Hepatocyte (in vitro differentiated cells): ENCODE measurements at regions not wholly inside any gene's neighbourhood (a gene's known extent, or its start where the extent isn't known, plus 50 kb on each side); places are given as distances from the start of the nearest gene placed in this dataset.

ENCODE experiments used
- CTCF ChIP-seq: fragments of 200-600 bp; sonication (generic); IDR thresholded peaks from 2 replicates; pipeline ENCODE4 v1.5.1; 2016; ENCODE audit warnings: antibody characterized with exemption, mild to moderate bottlenecking; ENCODE audit not compliant: poor library complexity
- EZH2 ChIP-seq: fragments of 200-600 bp; sonication (generic); IDR thresholded peaks from 2 replicates; pipeline ENCODE4 v1.6.1; 2016; ENCODE audit warnings: antibody characterized with exemption, mild to moderate bottlenecking, borderline replicate concordance
- EZH2phosphoT487 ChIP-seq: fragments of 200-600 bp; sonication (generic); IDR thresholded peaks from one replicate; pipeline ENCODE4 v1.6.1; 2018; ENCODE audit warnings: antibody characterized with exemption, mild to moderate bottlenecking, low read depth, moderate library complexity; ENCODE audit not compliant: unreplicated experiment, severe bottlenecking

- no peak for TF ChIP-seq CTCF
- TF ChIP-seq EZH2: no peak
- no peak for TF ChIP-seq EZH2phosphoT487
Observed at GRCh38 chr4:66351761-66352160, 681.5 kb upstream of the EPHA5 start.
